K562 (cell line): ENCODE measurements at regions not wholly inside any gene's neighbourhood (a gene's known extent, or its start where the extent isn't known, plus 50 kb on each side); places are given as distances from the start of the nearest gene placed in this dataset.

ENCODE experiments used
- ATAC-seq: fragments of 200-7000 bp; cut with Tn5 transposase; 3 replicates; pipeline ENCODE4 v1.9.1; 2020; ENCODE audit warnings: moderate library complexity
- BruUV-seq: library from RNA; stranded (reverse); fragments of 400-500 nt; replicated peaks from 2 replicates; lab custom pipeline; 2021; lab: Mats Ljungman, UMichigan
- CTCF ChIA-PET: fragments of 300-600 bp; formaldehyde crosslinking; extraction: SDS; loops from one replicate; lab custom pipeline; 2021; ENCODE audit warnings: low intra/inter-chr PET ratio; lab: Yijun Ruan, JAX
- POLR2A ChIA-PET: fragments of 300-600, 350-650 bp; sonication (Branson Sonifier 250); formaldehyde crosslinking; extraction: SDS; loops from one replicate; lab custom pipeline; 2021; ENCODE audit warnings: antibody characterized with exemption, inconsistent platforms; lab: Yijun Ruan, JAX
- DNase-seq, 4 experiments: peaks; one replicate each; pipeline versions ENCODE4 v3.0.0 to v3.0.0-alpha.2; 2011 to 2018; ENCODE audit warnings: low spot score in 3 of 4, mixed read lengths in 3 of 4; ENCODE audit errors: extremely low read depth in 1 of 4
- FAIRE-seq: peaks from 2 replicates; lab custom pipeline; 2011; peaks lifted over from hg19 to GRCh38; lab: Jason Lieb, UNC
- H2AFZ ChIP-seq: 2 replicates; pipeline ENCODE4 v1.6.0; 2011; ENCODE audit warnings: low read depth, low read length, control low read depth, inconsistent platforms
- H3K27ac ChIP-seq: fragments of 200-600 bp; 3 replicates; pipeline ENCODE4 v1.8.0; 2011; ENCODE audit warnings: low read depth, mild to moderate bottlenecking, control low read depth, inconsistent platforms, low read length, moderate library complexity, mixed read lengths; ENCODE audit errors: extremely low read depth
- H3K27me3 ChIP-seq, 2 experiments: fragments of 300-600 bp in 1 of 2; 2 replicates in 1 of 2; 3 replicates in 1 of 2; pipeline versions ENCODE4 v1.6.0 to v1.8.0; 2011; ENCODE audit warnings: inconsistent platforms in 2 of 2, low read length in 2 of 2, mild to moderate bottlenecking in 1 of 2, mixed read lengths in 1 of 2, moderate library complexity in 1 of 2; ENCODE audit not compliant: control insufficient read depth in 2 of 2, insufficient read depth in 2 of 2
- H3K36me3 ChIP-seq: fragments of 300-600 bp; 3 replicates; pipeline ENCODE4 v1.8.0; 2011; ENCODE audit warnings: mild to moderate bottlenecking, low read length, inconsistent platforms; ENCODE audit not compliant: control insufficient read depth, insufficient read depth
- H3K4me1 ChIP-seq, 2 experiments: fragments of 200-600 bp in 1 of 2; replicated peaks in 1 of 2; 2 replicates in 1 of 2; 3 replicates in 1 of 2; pipeline versions ENCODE4 v1.5.1 to v1.8.0; 2011; ENCODE audit warnings: inconsistent platforms in 2 of 2, low read length in 2 of 2, mild to moderate bottlenecking in 1 of 2, mixed read lengths in 1 of 2, moderate library complexity in 1 of 2; ENCODE audit not compliant: control insufficient read depth in 2 of 2, insufficient read depth in 2 of 2
- H3K4me2 ChIP-seq: 2 replicates; pipeline ENCODE4 v1.6.1; 2011; ENCODE audit warnings: low read length, control low read depth, inconsistent platforms, mixed read lengths; ENCODE audit not compliant: insufficient read depth
- H3K4me3 ChIP-seq: fragments of 200-600 bp; sonication (generic), shearing (Covaris generic); 2 replicates; pipeline ENCODE4 v1.5.1; 2016; ENCODE audit warnings: control low read depth, inconsistent platforms
- H3K79me2 ChIP-seq: fragments of 200-600 bp; 3 replicates; pipeline ENCODE4 v1.8.0; 2011; ENCODE audit warnings: low read length, inconsistent platforms; ENCODE audit not compliant: control insufficient read depth, insufficient read depth
- H3K9ac ChIP-seq, 2 experiments: 2 replicates each; pipeline versions ENCODE4 v1.6.0 to v1.6.1; 2011; ENCODE audit warnings: low read depth in 2 of 2, low read length in 2 of 2, control low read depth in 1 of 2, inconsistent platforms in 1 of 2, mild to moderate bottlenecking in 1 of 2, mixed read lengths in 1 of 2; ENCODE audit not compliant: insufficient read depth in 1 of 2
- H3K9me1 ChIP-seq: one replicate; pipeline ENCODE4 v1.6.0; 2011; ENCODE audit warnings: inconsistent platforms, mild to moderate bottlenecking, low read length, moderate library complexity; ENCODE audit not compliant: control insufficient read depth, insufficient read depth
- H3K9me3 ChIP-seq: replicated peaks from 2 replicates; pipeline ENCODE4 v1.5.1; 2011; ENCODE audit warnings: low read depth, low read length, inconsistent platforms; ENCODE audit not compliant: control insufficient read depth, insufficient read depth
- H4K20me1 ChIP-seq: replicated peaks from 2 replicates; pipeline ENCODE4 v1.6.1; 2011; ENCODE audit warnings: low read length, inconsistent platforms, mixed read lengths; ENCODE audit not compliant: control insufficient read depth, insufficient read depth
- CHD4 ChIP-seq: fragments of 200-600 bp; sonication (generic); IDR thresholded peaks from 3 replicates; pipeline ENCODE4 v1.6.1; 2012; ENCODE audit warnings: low read depth, mild to moderate bottlenecking, mixed read lengths, low read length, inconsistent platforms; ENCODE audit not compliant: insufficient read depth, insufficient replicate concordance, poor library complexity, severe bottlenecking
- FOXJ2 ChIP-seq: fragments of 200-800 bp; sonication (Bioruptor generic); IDR thresholded peaks from 2 replicates; pipeline ENCODE4 v1.6.1; 2016; ENCODE audit warnings: missing genetic modification characterization, missing compliant biosample characterization
- IFI16 ChIP-seq: fragments of 250-450 bp; sonication (Bioruptor Pico); IDR thresholded peaks from 2 replicates; pipeline ENCODE4 v2.1.2; 2022; ENCODE audit warnings: mild to moderate bottlenecking, inconsistent platforms
- MTF1 ChIP-seq: fragments of 250-450 bp; sonication (Bioruptor Pico); IDR thresholded peaks from 2 replicates; pipeline ENCODE4 v1.9.0; 2021; ENCODE audit warnings: moderate library complexity, mild to moderate bottlenecking, inconsistent platforms, borderline replicate concordance
- NR1H2 ChIP-seq: sonication (generic); formaldehyde crosslinking; IDR thresholded peaks from 2 replicates; pipeline ENCODE4 v1.4.0; 2020; ENCODE audit warnings: mild to moderate bottlenecking, missing genetic modification reagents
- PML ChIP-seq: IDR thresholded peaks from 2 replicates; pipeline ENCODE4 v1.6.1; 2012; ENCODE audit warnings: low read length, inconsistent platforms
- RFX1 ChIP-seq: fragments of 450-650 bp; IDR thresholded peaks from 2 replicates; pipeline ENCODE4 v1.6.1; 2016; ENCODE audit warnings: mild to moderate bottlenecking, moderate library complexity
- SIN3A ChIP-seq, 2 experiments: fragments of 150-350 bp in 1 of 2; IDR thresholded peaks; 2 replicates each; pipeline ENCODE4 v1.6.1; 2011 to 2016; ENCODE audit warnings: borderline replicate concordance in 2 of 2, low read depth in 2 of 2, low read length in 2 of 2, mild to moderate bottlenecking in 2 of 2, moderate library complexity in 2 of 2; ENCODE audit not compliant: control insufficient read depth in 1 of 2
- WHSC1 ChIP-seq: IDR thresholded peaks from one replicate; pipeline ENCODE4 v1.6.1; 2012; ENCODE audit warnings: low read length, control low read depth, inconsistent platforms
- XRCC4 ChIP-seq: IDR thresholded peaks from one replicate; pipeline ENCODE4 v1.6.1; 2011; ENCODE audit not compliant: insufficient read depth, insufficient read length; ENCODE audit errors: extremely low read depth
- WGBS: fragments of 100-300 bp; shearing (Covaris generic); methylation state at CpG from one replicate; pipeline ENCODE4 v1.1.6; 2016; ENCODE audit warnings: low coverage, mixed read lengths; ENCODE audit not compliant: insufficient coverage; ENCODE audit errors: missing lambda C conversion rate; 5-methylcytosine and 5-hydroxymethylcytosine counted together
- in situ Hi-C: fragments of 300-500 bp; cut with MboI; formaldehyde crosslinking; loops from 4 replicates; pipeline ENCODE4 v1.15.0; 2018; ENCODE audit warnings: inconsistent platforms, mixed read lengths
- intact Hi-C: fragments of 100-400 bp; cut with micrococcal nuclease; formaldehyde crosslinking; loops from 2 replicates; pipeline ENCODE4 v1.14.2; 2022

DNA sequence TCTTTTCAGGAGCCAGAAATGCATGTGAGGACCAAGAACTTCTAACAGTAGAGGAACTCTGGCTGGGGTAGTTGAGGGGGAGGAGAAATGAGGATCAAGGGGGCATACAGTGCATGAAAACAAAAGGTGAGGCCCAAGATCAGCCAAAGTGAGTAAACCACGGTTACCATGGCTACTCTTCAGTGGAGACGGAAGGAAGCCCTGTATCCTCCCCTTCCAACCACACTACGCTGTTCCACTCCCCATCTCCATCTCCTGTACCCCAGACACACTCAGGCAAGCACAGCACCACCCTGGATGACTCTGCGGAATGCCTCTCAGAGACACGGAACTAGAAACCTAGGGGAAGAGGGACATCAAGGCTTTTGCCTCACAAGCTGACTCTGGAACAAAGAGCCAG lies 157.6 kb upstream of the CAMK1G start:
- CTCF ChIA-PET = no interaction called here
- in situ Hi-C loops = no loop called here
- no peak for FAIRE-seq

DNA sequence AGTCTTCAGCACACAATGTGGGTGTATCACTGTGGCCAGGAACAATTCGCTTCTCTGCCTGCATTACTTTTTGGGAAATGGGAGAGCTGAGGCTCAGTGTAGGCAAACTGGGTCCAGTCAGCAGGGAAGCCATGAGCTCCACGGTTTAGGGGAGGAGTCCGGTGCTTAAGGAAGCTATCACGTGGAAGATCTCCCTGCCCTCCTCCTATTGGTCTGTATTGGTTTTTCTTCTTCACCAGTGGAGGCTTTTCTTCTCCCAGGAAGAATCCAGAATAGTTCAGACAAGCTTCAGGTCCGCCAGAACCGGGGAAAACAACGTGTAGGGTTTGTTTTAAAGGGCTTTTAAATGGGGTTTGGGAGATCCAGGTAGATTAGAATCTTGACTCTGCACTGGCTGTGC lies 156.2 kb upstream of the CAMK1G start:
- POLR2A ChIA-PET = interaction anchor here (1.1 kb wide), 1 partner anchor 12 kb away, joined by 4 read pairs; no protein-coding TSS in a partner anchor
- Histone ChIP-seq H2AFZ (no peak overlapping the region), H3K27me3 (peaks cover 0 to 8% of the 10 kb centered on the region in 2 experiments; a peak in 1 of 5 replicates), H3K9ac (no peak overlapping the region), H3K4me2 (no peak overlapping the region), H3K9me3 (no peaks in the 10 kb centered on the region), H3K4me3 (no peak overlapping the region), H3K4me1 (no peaks in the 10 kb centered on the region), H3K9me1 (no peaks in the 10 kb centered on the region), H3K27ac (no peak overlapping the region), H4K20me1 (no peaks in the 10 kb centered on the region; the same call in 1 of the 2 replicates), H3K36me3 (no peaks in the 10 kb centered on the region)
- intact Hi-C loops (no loop called here), in situ Hi-C loops (no loop called here)
- CTCF ChIA-PET = no interaction called here
- FAIRE-seq (no peak), ATAC-seq (no peak), DNase-seq (peak in 2 of 4 experiments; percentile 23 to 35)
- 2% methylated on average over 7 of the region's 7 CpGs for WGBS
- TF ChIP-seq IFI16 (CRISPR knock-in tag) (no peak), CHD4 (no peak), NR1H2 (CRISPR knock-in tag) (no peak), PML (no peak), MTF1 (CRISPR knock-in tag) (no peak), WHSC1 (no peak), FOXJ2 (tag) (no peak), XRCC4 (no peak)
- TF ChIP-seq, all 486 proteins: peak for 0
- H3K79me2 ChIP-seq = no peaks in the 10 kb centered on the region
- no TSS peak for BruUV-seq

More for the DNA sequence above, 157.6 kb upstream of the CAMK1G start:
- H3K9ac ChIP-seq = no peak overlapping the region
- no peak for DNase-seq
- H3K27ac ChIP-seq = no peak overlapping the region
- H3K36me3 ChIP-seq = no peaks in the 10 kb centered on the region
- TF ChIP-seq SIN3A (IDR thresholded peaks at IDR 0.05; ENCODE audit: borderline replicate concordance in 2 of 2, control insufficient read depth in 1 of 2, low read depth in 2 of 2, low read length in 2 of 2) (no peak), RFX1 (peak; percentile 21; the same call in 1 of the 2 replicates)
- intact Hi-C loops = no loop called here
- 2% methylated on average over 5 of the region's 5 CpGs for WGBS
- no peaks in the 10 kb centered on the region; the same call in 1 of the 2 replicates for H4K20me1 ChIP-seq
- BruUV-seq = no TSS peak
- H3K9me1 ChIP-seq = no peaks in the 10 kb centered on the region
- H3K4me1 ChIP-seq = no peaks in the 10 kb centered on the region
- no peaks in the 10 kb centered on the region for H3K79me2 ChIP-seq
- no peak overlapping the region for H3K4me3 ChIP-seq
- H2AFZ ChIP-seq = no peak overlapping the region
- peaks cover 0 to 11% of the 10 kb centered on the region in 2 experiments; a peak in 1 of 5 replicates for H3K27me3 ChIP-seq
- no peak for ATAC-seq
- H3K9me3 ChIP-seq = no peaks in the 10 kb centered on the region
- no peak overlapping the region for H3K4me2 ChIP-seq
- POLR2A ChIA-PET = no interaction called here
